SK-N-SH (cell line): ENCODE measurements at regions not wholly inside any gene's neighbourhood (a gene's known extent, or its start where the extent isn't known, plus 50 kb on each side); places are given as distances from the start of the nearest gene placed in this dataset.

Experiments
- CTCF ChIA-PET: fragments of 300-600, 350-600 bp; formaldehyde crosslinking; extraction: SDS; loops from one replicate; lab custom pipeline; 2021; lab: Yijun Ruan, JAX
- POLR2A ChIA-PET: fragments of 350-600 bp; sonication (Branson Sonifier 250); formaldehyde crosslinking; extraction: SDS; loops from one replicate; lab custom pipeline; 2020; ENCODE audit warnings: antibody characterized with exemption, inconsistent platforms; lab: Yijun Ruan, JAX
- DNase-seq: peaks from one replicate; pipeline ENCODE4 v3.0.0; 2012
- H2AFZ ChIP-seq: fragments of 200-600 bp; sonication (generic); 2 replicates; pipeline ENCODE4 v1.8.1; 2016; ENCODE audit warnings: antibody characterized with exemption, mild to moderate bottlenecking, low read depth
- H3F3A ChIP-seq: fragments of 200-600 bp; sonication (generic); replicated peaks from 2 replicates; pipeline ENCODE3; 2016; ENCODE audit warnings: antibody characterized with exemption, mild to moderate bottlenecking; ENCODE audit not compliant: insufficient read depth
- H3K27ac ChIP-seq, 2 experiments: fragments of 200-500 bp in 1 of 2; fragments of 200-600 bp in 1 of 2; sonication (Bioruptor generic) in 1 of 2; sonication (generic), shearing (Covaris generic) in 1 of 2; 2 replicates each; pipeline versions ENCODE4 v1.5.1 to v1.6.1; 2014 to 2016; ENCODE audit warnings: low read depth in 2 of 2, inconsistent platforms in 1 of 2, low read length in 1 of 2, mild to moderate bottlenecking in 1 of 2, mixed read lengths in 1 of 2
- H3K27me3 ChIP-seq: fragments of 200-600 bp; sonication (generic), shearing (Covaris generic); 2 replicates; pipeline ENCODE4 v1.6.1; 2016; ENCODE audit warnings: mixed run types; ENCODE audit not compliant: insufficient read depth
- H3K36me3 ChIP-seq, 2 experiments: fragments of 200-500 bp in 1 of 2; fragments of 200-600 bp in 1 of 2; sonication (Bioruptor generic) in 1 of 2; sonication (generic) in 1 of 2; replicated peaks in 1 of 2; 2 replicates each; pipeline versions ENCODE3 to v1.5.1; 2014 to 2016; ENCODE audit warnings: low read length in 1 of 2, mild to moderate bottlenecking in 1 of 2; ENCODE audit not compliant: insufficient read depth in 2 of 2, control insufficient read depth in 1 of 2
- H3K4me1 ChIP-seq, 2 experiments: fragments of 200-500 bp in 1 of 2; fragments of 200-600 bp in 1 of 2; sonication (Bioruptor generic) in 1 of 2; sonication (generic), shearing (Covaris generic) in 1 of 2; 2 replicates each; pipeline versions ENCODE4 v1.5.1 to v1.6.1; 2014 to 2016; ENCODE audit warnings: low read depth in 1 of 2, low read length in 1 of 2, mixed run types in 1 of 2; ENCODE audit not compliant: insufficient read depth in 2 of 2, control insufficient read depth in 1 of 2
- H3K4me2 ChIP-seq: fragments of 200-600 bp; sonication (generic), shearing (Covaris generic); 2 replicates; pipeline ENCODE4 v1.6.1; 2017; ENCODE audit warnings: mixed run types
- H3K4me3 ChIP-seq, 2 experiments: fragments of 200-500 bp in 1 of 2; fragments of 200-600 bp in 1 of 2; sonication (Bioruptor generic) in 1 of 2; sonication (generic), shearing (Covaris generic) in 1 of 2; 2 replicates each; pipeline versions ENCODE4 v1.5.1 to v1.8.1; 2014 to 2016; ENCODE audit warnings: low read depth in 2 of 2, inconsistent platforms in 1 of 2, low read length in 1 of 2, mild to moderate bottlenecking in 1 of 2, mixed read lengths in 1 of 2, moderate library complexity in 1 of 2
- H3K79me2 ChIP-seq: fragments of 200-600 bp; sonication (generic); 2 replicates; pipeline ENCODE4 v1.8.1; 2017; ENCODE audit warnings: mild to moderate bottlenecking; ENCODE audit not compliant: insufficient read depth
- H3K9ac ChIP-seq: fragments of 200-600 bp; sonication (generic); 2 replicates; pipeline ENCODE4 v1.6.1; 2017; ENCODE audit warnings: mixed run types
- H3K9me2 ChIP-seq: fragments of 200-600 bp; sonication (generic); 2 replicates; pipeline ENCODE4 v1.6.1; 2017; ENCODE audit warnings: mixed run types
- H3K9me3 ChIP-seq: fragments of 200-600 bp; sonication (generic); 2 replicates; pipeline ENCODE4 v1.6.1; 2017; ENCODE audit warnings: mixed run types, mild to moderate bottlenecking, moderate library complexity
- H4K20me1 ChIP-seq: fragments of 200-600 bp; sonication (generic); 2 replicates; pipeline ENCODE4 v1.6.1; 2017; ENCODE audit warnings: mild to moderate bottlenecking, mixed run types; ENCODE audit not compliant: insufficient read depth
- CHD2 ChIP-seq: fragments of 150-350 bp; IDR thresholded peaks from 2 replicates; pipeline ENCODE4 v1.6.1; 2018; ENCODE audit warnings: low read length; ENCODE audit not compliant: partially characterized antibody
- EZH2phosphoT487 ChIP-seq: fragments of 200-600 bp; sonication (generic); IDR thresholded peaks from 2 replicates; pipeline ENCODE4 v1.6.1; 2017; ENCODE audit warnings: low read depth, mixed run types, mild to moderate bottlenecking, antibody characterized with exemption, moderate library complexity, borderline replicate concordance
- FOSL2 ChIP-seq: IDR thresholded peaks from 2 replicates; pipeline ENCODE4 v1.4.0; 2012; ENCODE audit warnings: low read depth, mild to moderate bottlenecking, moderate library complexity, borderline replicate concordance
- FOXJ3 ChIP-seq: sonication (generic); formaldehyde crosslinking; IDR thresholded peaks from 2 replicates; pipeline ENCODE4 v1.5.1; 2020; ENCODE audit warnings: mild to moderate bottlenecking, missing genetic modification reagents
- FOXM1 ChIP-seq: IDR thresholded peaks from 2 replicates; pipeline ENCODE4 v1.4.0; 2012; ENCODE audit warnings: low read depth, mild to moderate bottlenecking
- MXI1 ChIP-seq: IDR thresholded peaks from 2 replicates; pipeline ENCODE4 v1.6.1; 2012; ENCODE audit warnings: mild to moderate bottlenecking, low read depth, low read length, improper control_type of control experiment
- PBX3 ChIP-seq: IDR thresholded peaks from 2 replicates; pipeline ENCODE4; 2012
- POLR2AphosphoS5 ChIP-seq: IDR thresholded peaks from 2 replicates; pipeline ENCODE4 v1.6.1; 2012; ENCODE audit warnings: low read depth, low read length
- RAD21 ChIP-seq: IDR thresholded peaks from 2 replicates; pipeline ENCODE4 v1.6.1; 2012; ENCODE audit warnings: mild to moderate bottlenecking, low read length
- REST ChIP-seq: IDR thresholded peaks from 2 replicates; pipeline ENCODE4 v1.6.1; 2012; ENCODE audit warnings: mild to moderate bottlenecking, low read depth, low read length, moderate library complexity
- RFX5 ChIP-seq: IDR thresholded peaks from 2 replicates; pipeline ENCODE4 v1.6.1; 2012; ENCODE audit warnings: mild to moderate bottlenecking, improper control_type of control experiment, low read length
- RXRA ChIP-seq: IDR thresholded peaks from 2 replicates; pipeline ENCODE4 v1.4.0; 2012; ENCODE audit warnings: low read depth, mild to moderate bottlenecking, borderline replicate concordance
- SMC3 ChIP-seq: IDR thresholded peaks from 2 replicates; pipeline ENCODE4 v1.6.1; 2012; ENCODE audit warnings: low read depth, low read length, improper control_type of control experiment
- TAF1 ChIP-seq: IDR thresholded peaks from 2 replicates; pipeline ENCODE4 v1.6.1; 2012; ENCODE audit warnings: low read depth, mild to moderate bottlenecking, low read length, moderate library complexity, borderline replicate concordance
- TCF12 ChIP-seq: IDR thresholded peaks from 2 replicates; pipeline ENCODE4 v1.4.0; 2012
- TEAD4 ChIP-seq: IDR thresholded peaks from 2 replicates; pipeline ENCODE4 v1.4.0; 2012; ENCODE audit warnings: mild to moderate bottlenecking, borderline replicate concordance; ENCODE audit not compliant: insufficient read depth
- USF1 ChIP-seq: IDR thresholded peaks from 2 replicates; pipeline ENCODE4 v1.4.0; 2012; ENCODE audit warnings: low read depth, borderline replicate concordance
- ZBTB33 ChIP-seq: IDR thresholded peaks from 2 replicates; pipeline ENCODE4 v1.4.0; 2012; ENCODE audit warnings: low read depth, borderline replicate concordance
- WGBS: methylation state at CpG from one replicate; pipeline ENCODE4 v1.1.6; 2017; ENCODE audit warnings: low lambda C conversion rate; 5-methylcytosine and 5-hydroxymethylcytosine counted together

GRCh38 chr9:94017939-94018531 is 62.9 kb upstream of the BARX1 start:
- Histone ChIP-seq H3K4me2 (no peak overlapping the region), H3K9me3 (no peaks in the 10 kb centered on the region), H3K4me3 (no peak overlapping the region), H3K27me3 (no peaks in the 10 kb centered on the region), H3F3A (no peaks in the 10 kb centered on the region), H3K9ac (no peak overlapping the region), H3K4me1 (no peaks in the 10 kb centered on the region), H3K9me2 (no peaks in the 10 kb centered on the region), H2AFZ (no peak overlapping the region), H4K20me1 (no peaks in the 10 kb centered on the region), H3K36me3 (no peaks in the 10 kb centered on the region), H3K27ac (no peak overlapping the region), H3K79me2 (no peaks in the 10 kb centered on the region)
- ChIA-PET POLR2A (no interaction called here), CTCF (interaction anchor here (2.0 kb wide), 1 partner anchor 195 kb away, joined by 13 read pairs; no protein-coding TSS in a partner anchor)
- TF ChIP-seq POLR2AphosphoS5 (no peak), TCF12 (no peak), FOSL2 (no peak), RFX5 (no peak), ZBTB33 (no peak), RAD21 (no peak), SMC3 (no peak), FOXM1 (no peak), CHD2 (no peak), PBX3 (no peak), RXRA (no peak), EZH2phosphoT487 (no peak), TAF1 (no peak), USF1 (no peak), REST (no peak), MXI1 (no peak), FOXJ3 (CRISPR knock-in tag) (no peak), TEAD4 (no peak)
- WGBS = 60% methylated on average over 3 of the region's 3 CpGs
- no peak for DNase-seq
